Caco-2 (cell line): ENCODE measurements at regions not wholly inside any gene's neighbourhood (a gene's known extent, or its start where the extent isn't known, plus 50 kb on each side); places are given as distances from the start of the nearest gene placed in this dataset.

Source experiments
- BruUV-seq: library from RNA; stranded (reverse); fragments of 400-500 nt; replicated peaks from 2 replicates; lab custom pipeline; 2021; lab: Mats Ljungman, UMichigan
- CTCF ChIA-PET: fragments of 300-600 bp; sonication (Branson Sonifier 250); formaldehyde crosslinking; loops from one replicate; lab custom pipeline; 2022; ENCODE audit warnings: antibody characterized with exemption; lab: Charles Lee
- POLR2A ChIA-PET: fragments of 300-600 bp; sonication (Branson Sonifier 250); formaldehyde crosslinking; loops from one replicate; lab custom pipeline; 2022; ENCODE audit warnings: antibody characterized with exemption; lab: Charles Lee
- DNase-seq, 2 experiments: peaks; one replicate each; pipeline versions ENCODE4 v3.0.0 to v3.0.0-alpha.2; 2020 to 2022
- H3K27me3 ChIP-seq: replicated peaks from 2 replicates; pipeline ENCODE4 v1.6.0; 2011; ENCODE audit warnings: low read length; ENCODE audit not compliant: control insufficient read depth, insufficient read depth
- H3K36me3 ChIP-seq: 2 replicates; pipeline ENCODE4 v1.5.1; 2011; ENCODE audit warnings: low read length; ENCODE audit not compliant: control insufficient read depth, insufficient read depth
- H3K4me1 ChIP-seq: fragments of 250-450 bp; sonication (Bioruptor Pico); 2 replicates; pipeline ENCODE4 v1.5.1; 2020; ENCODE audit warnings: mild to moderate bottlenecking
- H3K4me3 ChIP-seq: 2 replicates; pipeline ENCODE4 v1.5.1; 2011; ENCODE audit warnings: low read depth, mild to moderate bottlenecking, control low read depth, low read length
- H3K9me3 ChIP-seq: fragments of 250-450 bp; sonication (Bioruptor Pico); 2 replicates; pipeline ENCODE4 v1.5.1; 2020; ENCODE audit warnings: mild to moderate bottlenecking, moderate library complexity
- H3K27ac Mint-ChIP-seq: one replicate; pipeline ENCODE4 v1.8.0; 2022; ENCODE audit warnings: mixed read lengths; ENCODE audit not compliant: unreplicated experiment
- H3K27me3 Mint-ChIP-seq: one replicate; pipeline ENCODE4 v1.8.0; 2022; ENCODE audit warnings: mixed read lengths; ENCODE audit not compliant: insufficient read depth, unreplicated experiment
- H3K36me3 Mint-ChIP-seq: one replicate; pipeline ENCODE4 v1.8.0; 2022; ENCODE audit warnings: mild to moderate bottlenecking, mixed read lengths; ENCODE audit not compliant: insufficient read depth, unreplicated experiment
- H3K4me1 Mint-ChIP-seq: one replicate; pipeline ENCODE4 v1.8.0; 2022; ENCODE audit warnings: low read depth, mixed read lengths; ENCODE audit not compliant: unreplicated experiment
- H3K4me3 Mint-ChIP-seq: one replicate; pipeline ENCODE4 v1.8.0; 2022; ENCODE audit warnings: mild to moderate bottlenecking, moderate library complexity, mixed read lengths; ENCODE audit not compliant: unreplicated experiment
- H3K9me3 Mint-ChIP-seq: one replicate; pipeline ENCODE4 v1.8.0; 2022; ENCODE audit warnings: mixed read lengths; ENCODE audit not compliant: unreplicated experiment
- CTCF ChIP-seq, 2 experiments: fragments of 200-600 bp in 1 of 2; IDR thresholded peaks; 1 replicate in 1 of 2; 2 replicates in 1 of 2; pipeline versions ENCODE4 v1.5.1 to v1.8.0; 2011 to 2022; ENCODE audit warnings: antibody characterized with exemption in 1 of 2, control low read depth in 1 of 2, inconsistent platforms in 1 of 2, low read depth in 1 of 2, low read length in 1 of 2, mild to moderate bottlenecking in 1 of 2, moderate library complexity in 1 of 2; ENCODE audit not compliant: insufficient read depth in 1 of 2, severe bottlenecking in 1 of 2, unreplicated experiment in 1 of 2
- intact Hi-C: fragments of 100-400 bp; cut with micrococcal nuclease; formaldehyde crosslinking; loops from one replicate; pipeline ENCODE4 v1.10.0; 2022; ENCODE audit not compliant: unreplicated experiment

- H3K4me3 ChIP-seq, result no peak overlapping the region
- Mint-ChIP-seq H3K27ac (no peak overlapping the region), H3K4me1 (peaks cover 10% of the 10 kb centered on the region), H3K27me3 (no peaks in the 10 kb centered on the region), H3K4me3 (no peak overlapping the region), H3K36me3 (no peaks in the 10 kb centered on the region), H3K9me3 (peaks cover 28% of the 10 kb centered on the region)
- H3K4me1 ChIP-seq, result no peaks in the 10 kb centered on the region
- ChIA-PET CTCF (no interaction called here), POLR2A (no interaction called here)
- peaks cover 4% of the 10 kb centered on the region; the same call in 1 of the 2 replicates for H3K9me3 ChIP-seq
- intact Hi-C loops, result no loop called here
- no TSS peak for BruUV-seq
- DNase-seq, result no peak
- no peaks in the 10 kb centered on the region for H3K36me3 ChIP-seq
- no peaks in the 10 kb centered on the region for H3K27me3 ChIP-seq
- TF ChIP-seq CTCF (IDR thresholded peaks at IDR 0.05; ENCODE audit: insufficient read depth in 1 of 2, low read depth in 1 of 2, low read length in 1 of 2, severe bottlenecking in 1 of 2, unreplicated experiment in 1 of 2), result no peak
Observed at GRCh38 chr12:82099216-82099615, 259.0 kb downstream of the CCDC59 start.

- H3K9me3 ChIP-seq, result peaks cover 4% of the 10 kb centered on the region; the same call in 1 of the 2 replicates
- H3K9me3 Mint-ChIP-seq, result peaks cover 29% of the 10 kb centered on the region
- no peaks in the 10 kb centered on the region for H3K27me3 Mint-ChIP-seq
- CTCF ChIA-PET, result no interaction called here
- no peaks in the 10 kb centered on the region for H3K4me1 ChIP-seq
- TF ChIP-seq CTCF (IDR thresholded peaks at IDR 0.05; ENCODE audit: insufficient read depth in 1 of 2, low read depth in 1 of 2, low read length in 1 of 2, severe bottlenecking in 1 of 2, unreplicated experiment in 1 of 2), result no peak
- POLR2A ChIA-PET, result no interaction called here
- no peaks in the 10 kb centered on the region for H3K36me3 Mint-ChIP-seq
- no peak overlapping the region for H3K4me3 ChIP-seq
- no peak overlapping the region for H3K4me3 Mint-ChIP-seq
- no peaks in the 10 kb centered on the region for H3K27me3 ChIP-seq
- peaks cover 10% of the 10 kb centered on the region for H3K4me1 Mint-ChIP-seq
- no peak for DNase-seq
- BruUV-seq, result no TSS peak
- no peaks in the 10 kb centered on the region for H3K36me3 ChIP-seq
- no peak overlapping the region for H3K27ac Mint-ChIP-seq
- intact Hi-C loops, result no loop called here
Observed at GRCh38 chr12:82097877-82098276, 260.3 kb downstream of the CCDC59 start.

- BruUV-seq, result no TSS peak
- H3K9me3 Mint-ChIP-seq, result peaks cover 31% of the 10 kb centered on the region
- ChIA-PET CTCF (no interaction called here), POLR2A (no interaction called here)
- no peak for TF ChIP-seq CTCF (IDR thresholded peaks at IDR 0.05; ENCODE audit: insufficient read depth in 1 of 2, low read depth in 1 of 2, low read length in 1 of 2, severe bottlenecking in 1 of 2, unreplicated experiment in 1 of 2)
- peaks cover 4% of the 10 kb centered on the region; the same call in 1 of the 2 replicates for H3K9me3 ChIP-seq
- H3K27ac Mint-ChIP-seq, result no peak overlapping the region
- no peak overlapping the region for H3K4me3 Mint-ChIP-seq
- H3K36me3 Mint-ChIP-seq, result no peaks in the 10 kb centered on the region
- no peaks in the 10 kb centered on the region for H3K27me3 ChIP-seq
- no peaks in the 10 kb centered on the region for H3K36me3 ChIP-seq
- no peak overlapping the region for H3K4me3 ChIP-seq
- intact Hi-C loops, result no loop called here
- DNase-seq, result no peak
- no peaks in the 10 kb centered on the region for H3K4me1 ChIP-seq
- H3K4me1 Mint-ChIP-seq, result peaks cover 10% of the 10 kb centered on the region
- no peaks in the 10 kb centered on the region for H3K27me3 Mint-ChIP-seq
Observed at GRCh38 chr12:82097438-82097837, 260.7 kb downstream of the CCDC59 start.
